Cardiac muscle cell (in vitro differentiated cells and primary cell): ENCODE measurements at regions not wholly inside any gene's neighbourhood (a gene's known extent, or its start where the extent isn't known, plus 50 kb on each side); places are given as distances from the start of the nearest gene placed in this dataset.

Experiments
- DNase-seq, 2 donors: peaks; one replicate each; pipeline versions ENCODE4 v3.0.0 to v3.0.0-alpha.2; 2010 to 2017; ENCODE audit warnings: low read depth in 1 of 2, low spot score in 1 of 2
- H3K27ac ChIP-seq: fragments of 200-600 bp; sonication (generic); 2 replicates; pipeline ENCODE4 v1.5.1; 2016
- H3K27me3 ChIP-seq: fragments of 200-600 bp; sonication (generic); 2 replicates; pipeline ENCODE4 v1.6.0; 2016; ENCODE audit warnings: control low read depth
- H3K36me3 ChIP-seq: fragments of 200-600 bp; sonication (generic); 2 replicates; pipeline ENCODE4 v1.5.1; 2016; ENCODE audit warnings: control low read depth
- H3K4me1 ChIP-seq: fragments of 200-600 bp; sonication (generic); 2 replicates; pipeline ENCODE4 v1.8.1; 2017; ENCODE audit warnings: low read depth, mild to moderate bottlenecking, mixed run types
- H3K4me3 ChIP-seq: fragments of 200-600 bp; sonication (generic); 2 replicates; pipeline ENCODE4 v1.5.1; 2016; ENCODE audit warnings: mild to moderate bottlenecking
- H3K9me3 ChIP-seq: fragments of 200-600 bp; sonication (generic); 2 replicates; pipeline ENCODE4 v1.5.1; 2017; ENCODE audit warnings: low read depth, mild to moderate bottlenecking, control low read depth
- CTCF ChIP-seq: IDR thresholded peaks from 2 replicates; pipeline ENCODE4 v1.5.1; 2012; ENCODE audit warnings: low read depth, mild to moderate bottlenecking, low read length

GRCh38 chr17:12571606-12572005, 94.1 kb upstream of the MYOCD start:
- H3K27me3 ChIP-seq, result no peaks in the 10 kb centered on the region
- DNase-seq, result no peak
- no peak overlapping the region for H3K4me3 ChIP-seq
- no peaks in the 10 kb centered on the region for H3K36me3 ChIP-seq
- peaks cover 16% of the 10 kb centered on the region for H3K4me1 ChIP-seq
- H3K27ac ChIP-seq, result no peak overlapping the region
- TF ChIP-seq CTCF, result no peak
- H3K9me3 ChIP-seq, result no peaks in the 10 kb centered on the region

GRCh38 chr17:12574525-12574924, 91.2 kb upstream of the MYOCD start:
- no peak overlapping the region for H3K27ac ChIP-seq
- H3K36me3 ChIP-seq, result no peaks in the 10 kb centered on the region
- DNase-seq, result no peak
- no peak for TF ChIP-seq CTCF
- H3K4me3 ChIP-seq, result no peak overlapping the region
- H3K27me3 ChIP-seq, result no peaks in the 10 kb centered on the region
- no peaks in the 10 kb centered on the region for H3K9me3 ChIP-seq
- H3K4me1 ChIP-seq, result peaks cover 9% of the 10 kb centered on the region

GRCh38 chr17:12575641-12576040, 90.0 kb upstream of the MYOCD start:
- H3K9me3 ChIP-seq, result no peaks in the 10 kb centered on the region
- no peak for TF ChIP-seq CTCF

GRCh38 chr17:12579288-12579687, 86.4 kb upstream of the MYOCD start:
- Histone ChIP-seq H3K27ac (peak overlapping the region; percentile 89), H3K36me3 (no peaks in the 10 kb centered on the region), H3K4me3 (no peak overlapping the region), H3K27me3 (no peaks in the 10 kb centered on the region), H3K4me1 (peaks cover 30% of the 10 kb centered on the region), H3K9me3 (no peaks in the 10 kb centered on the region)
- no peak for TF ChIP-seq CTCF
- DNase-seq, result no peak

More at GRCh38 chr17:12575641-12576040, 90.0 kb upstream of the MYOCD start:
- H3K4me1 ChIP-seq, result peaks cover 20% of the 10 kb centered on the region
- no peaks in the 10 kb centered on the region for H3K27me3 ChIP-seq
- H3K4me3 ChIP-seq, result no peak overlapping the region
- H3K27ac ChIP-seq, result no peak overlapping the region
- no peaks in the 10 kb centered on the region for H3K36me3 ChIP-seq
- DNase-seq, result no peak

GRCh38 chr17:12580640-12581039, 85.0 kb upstream of the MYOCD start:
- no peak for TF ChIP-seq CTCF
- H3K4me3 ChIP-seq, result no peak overlapping the region
- no peaks in the 10 kb centered on the region for H3K36me3 ChIP-seq
- peak overlapping the region; percentile 89 for H3K27ac ChIP-seq
- peaks cover 41% of the 10 kb centered on the region for H3K4me1 ChIP-seq
- H3K9me3 ChIP-seq, result no peaks in the 10 kb centered on the region
- peak in 1 of 2 donors; percentile 57 for DNase-seq
- H3K27me3 ChIP-seq, result no peaks in the 10 kb centered on the region

GRCh38 chr17:12584727-12585126, 81.0 kb upstream of the MYOCD start:
- H3K27ac ChIP-seq, result peak overlapping the region; percentile 56
- no peak overlapping the region for H3K4me3 ChIP-seq
- DNase-seq, result no peak
- H3K4me1 ChIP-seq, result peaks cover 30% of the 10 kb centered on the region
- H3K27me3 ChIP-seq, result no peaks in the 10 kb centered on the region
- no peaks in the 10 kb centered on the region for H3K9me3 ChIP-seq
- H3K36me3 ChIP-seq, result no peaks in the 10 kb centered on the region
- no peak for TF ChIP-seq CTCF
